ENCODE measurements at regions not wholly inside any gene's neighbourhood (a gene's known extent, or its start where the extent isn't known, plus 50 kb on each side); places are given as distances from the start of the nearest gene placed in this dataset.

DNA sequence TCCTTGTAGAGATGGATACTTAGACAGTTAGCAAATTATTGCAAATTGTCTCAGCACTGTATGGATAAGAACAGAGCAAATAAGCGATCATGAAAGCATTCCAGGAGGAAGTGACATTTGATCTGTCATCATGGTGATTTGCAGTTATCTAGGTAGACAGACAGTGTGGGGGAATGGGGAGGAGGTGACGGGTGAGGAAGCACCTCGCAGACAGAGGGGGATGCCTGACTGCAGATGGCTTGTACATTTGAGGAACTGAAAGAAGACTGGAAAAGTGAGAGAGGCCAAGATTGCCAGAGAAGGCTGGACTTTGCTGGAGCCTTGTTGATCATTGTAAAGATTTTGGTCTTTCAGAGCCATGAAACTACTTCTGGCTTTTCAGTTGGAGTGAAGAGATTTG lies 318.2 kb upstream of the CELF2 start:
- no peak overlapping the region for H3K27ac ChIP-seq (ENCODE audit: low read depth, low read length)
- H3K9me3 ChIP-seq (ENCODE audit: control insufficient read depth, insufficient read depth, low read length), result no peaks in the 10 kb centered on the region

DNA sequence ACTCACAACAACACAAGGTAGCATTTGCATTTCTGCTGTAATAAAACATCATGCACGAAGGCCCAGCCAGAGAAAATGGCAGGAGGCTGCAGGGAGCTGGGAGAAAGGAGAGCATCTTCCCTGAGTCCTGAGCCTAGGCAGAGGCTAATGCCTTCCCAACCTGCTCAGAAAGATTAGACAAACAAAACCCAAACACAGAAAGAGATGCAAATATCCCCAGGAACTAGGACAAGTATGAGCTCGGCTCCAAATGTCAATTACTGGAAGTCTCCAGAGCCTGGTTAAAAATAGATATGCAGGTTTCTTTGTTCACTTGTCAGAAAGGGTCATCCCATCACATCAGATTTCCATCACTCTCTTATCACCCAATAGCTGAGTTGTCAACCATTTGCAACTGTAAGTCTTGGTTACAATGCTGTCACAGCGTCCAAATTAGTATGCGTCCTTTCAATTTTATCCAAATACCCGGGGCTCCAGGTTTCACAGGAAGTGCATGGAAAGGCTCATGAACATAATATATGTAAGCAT lies 316.5 kb upstream of the CELF2 start:
- H3K36me3 ChIP-seq (ENCODE audit: control insufficient read depth, low read length), result no peaks in the 10 kb centered on the region
- H3F3A ChIP-seq (ENCODE audit: control insufficient read depth, insufficient read depth), result no peaks in the 10 kb centered on the region
- no peaks in the 10 kb centered on the region for H3K9me3 ChIP-seq (ENCODE audit: control insufficient read depth, insufficient read depth, low read length)
- no peak overlapping the region for H3K4me2 ChIP-seq (ENCODE audit: low read length)
- H3K27me3 ChIP-seq (ENCODE audit: control insufficient read depth, low read length), result no peaks in the 10 kb centered on the region
- H3K9me2 ChIP-seq (replicated peaks; ENCODE audit: control insufficient read depth, low read length), result no peaks in the 10 kb centered on the region
- H3K4me3 ChIP-seq (ENCODE audit: low read length), result no peak overlapping the region
- no peak overlapping the region for H3K27ac ChIP-seq (ENCODE audit: low read depth, low read length)
- no peaks in the 10 kb centered on the region for H3K79me2 ChIP-seq (ENCODE audit: control insufficient read depth, low read length)
- no peaks in the 10 kb centered on the region for H3K4me1 ChIP-seq (ENCODE audit: control insufficient read depth, low read length)
- TF ChIP-seq, protein P1, sequence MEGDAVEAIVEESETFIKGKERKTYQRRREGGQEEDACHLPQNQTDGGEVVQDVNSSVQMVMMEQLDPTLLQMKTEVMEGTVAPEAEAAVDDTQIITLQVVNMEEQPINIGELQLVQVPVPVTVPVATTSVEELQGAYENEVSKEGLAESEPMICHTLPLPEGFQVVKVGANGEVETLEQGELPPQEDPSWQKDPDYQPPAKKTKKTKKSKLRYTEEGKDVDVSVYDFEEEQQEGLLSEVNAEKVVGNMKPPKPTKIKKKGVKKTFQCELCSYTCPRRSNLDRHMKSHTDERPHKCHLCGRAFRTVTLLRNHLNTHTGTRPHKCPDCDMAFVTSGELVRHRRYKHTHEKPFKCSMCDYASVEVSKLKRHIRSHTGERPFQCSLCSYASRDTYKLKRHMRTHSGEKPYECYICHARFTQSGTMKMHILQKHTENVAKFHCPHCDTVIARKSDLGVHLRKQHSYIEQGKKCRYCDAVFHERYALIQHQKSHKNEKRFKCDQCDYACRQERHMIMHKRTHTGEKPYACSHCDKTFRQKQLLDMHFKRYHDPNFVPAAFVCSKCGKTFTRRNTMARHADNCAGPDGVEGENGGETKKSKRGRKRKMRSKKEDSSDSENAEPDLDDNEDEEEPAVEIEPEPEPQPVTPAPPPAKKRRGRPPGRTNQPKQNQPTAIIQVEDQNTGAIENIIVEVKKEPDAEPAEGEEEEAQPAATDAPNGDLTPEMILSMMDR (IDR thresholded peaks at IDR 0.05; ENCODE audit: low read depth, low read length, poor library complexity, severe bottlenecking), result no peak
- no peak for TF ChIP-seq EZH2phosphoT487 (IDR thresholded peaks at IDR 0.05; ENCODE audit: borderline replicate concordance, low read length)
- no peaks in the 10 kb centered on the region for H4K20me1 ChIP-seq (ENCODE audit: control insufficient read depth, insufficient read depth, low read depth, low read length)

More for the DNA sequence above, 318.2 kb upstream of the CELF2 start:
- H3K9me2 ChIP-seq (replicated peaks; ENCODE audit: control insufficient read depth, low read length), result no peaks in the 10 kb centered on the region
- no peaks in the 10 kb centered on the region for H3F3A ChIP-seq (ENCODE audit: control insufficient read depth, insufficient read depth)
- no peaks in the 10 kb centered on the region for H3K27me3 ChIP-seq (ENCODE audit: control insufficient read depth, low read length)
- H3K4me2 ChIP-seq (ENCODE audit: low read length), result no peak overlapping the region
- H3K4me1 ChIP-seq (ENCODE audit: control insufficient read depth, low read length), result no peaks in the 10 kb centered on the region
- no peaks in the 10 kb centered on the region for H3K36me3 ChIP-seq (ENCODE audit: control insufficient read depth, low read length)
- no peaks in the 10 kb centered on the region for H4K20me1 ChIP-seq (ENCODE audit: control insufficient read depth, insufficient read depth, low read depth, low read length)
- TF ChIP-seq EZH2phosphoT487 (IDR thresholded peaks at IDR 0.05; ENCODE audit: borderline replicate concordance, low read length), result no peak
- TF ChIP-seq, protein P1 (IDR thresholded peaks at IDR 0.05; ENCODE audit: low read depth, low read length, poor library complexity, severe bottlenecking), result no peak
- no peaks in the 10 kb centered on the region for H3K79me2 ChIP-seq (ENCODE audit: control insufficient read depth, low read length)
- H3K4me3 ChIP-seq (ENCODE audit: low read length), result no peak overlapping the region

DNA sequence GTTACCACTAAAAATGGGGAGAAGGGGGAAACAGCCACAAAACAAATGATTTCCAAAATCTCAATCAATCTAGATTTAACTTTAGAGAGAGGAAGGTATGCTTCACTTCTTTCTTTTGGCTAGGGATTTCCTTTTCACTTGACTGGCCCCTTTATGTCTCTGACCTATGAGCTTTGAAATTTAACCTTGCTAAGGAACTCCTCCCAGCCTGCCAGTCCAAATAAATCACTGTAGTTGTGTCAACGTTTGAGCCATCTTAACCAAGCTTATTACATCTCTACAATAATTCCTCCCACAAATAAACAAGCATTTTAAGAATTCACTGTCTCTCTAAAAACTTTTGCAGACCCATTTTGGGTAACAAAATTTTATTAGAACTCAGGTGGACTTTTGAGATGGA lies 315.5 kb upstream of the CELF2 start:
- H3K9me3 ChIP-seq (ENCODE audit: control insufficient read depth, insufficient read depth, low read length), result no peaks in the 10 kb centered on the region
- no peaks in the 10 kb centered on the region for H3K9me2 ChIP-seq (replicated peaks; ENCODE audit: control insufficient read depth, low read length)
- H3K27me3 ChIP-seq (ENCODE audit: control insufficient read depth, low read length), result no peaks in the 10 kb centered on the region
- no peaks in the 10 kb centered on the region for H3K4me1 ChIP-seq (ENCODE audit: control insufficient read depth, low read length)
- no peak overlapping the region for H3K4me3 ChIP-seq (ENCODE audit: low read length)
- H3F3A ChIP-seq (ENCODE audit: control insufficient read depth, insufficient read depth), result no peaks in the 10 kb centered on the region
- no peak for TF ChIP-seq EZH2phosphoT487 (IDR thresholded peaks at IDR 0.05; ENCODE audit: borderline replicate concordance, low read length)
- TF ChIP-seq, protein P1 (IDR thresholded peaks at IDR 0.05; ENCODE audit: low read depth, low read length, poor library complexity, severe bottlenecking), result no peak
- H3K36me3 ChIP-seq (ENCODE audit: control insufficient read depth, low read length), result no peaks in the 10 kb centered on the region
- H4K20me1 ChIP-seq (ENCODE audit: control insufficient read depth, insufficient read depth, low read depth, low read length), result no peaks in the 10 kb centered on the region
- H3K79me2 ChIP-seq (ENCODE audit: control insufficient read depth, low read length), result no peaks in the 10 kb centered on the region
- H3K27ac ChIP-seq (ENCODE audit: low read depth, low read length), result no peak overlapping the region
- no peak overlapping the region for H3K4me2 ChIP-seq (ENCODE audit: low read length)

All from DOHH2 (cell line).